OCI-LY7 (cell line): ENCODE measurements at regions not wholly inside any gene's neighbourhood (a gene's known extent, or its start where the extent isn't known, plus 50 kb on each side); places are given as distances from the start of the nearest gene placed in this dataset.

ENCODE experiments used
- CTCF ChIP-seq: fragments of 200-600 bp; sonication (generic); conservative IDR thresholded peaks from 2 replicates; pipeline ENCODE4 v1.5.1; 2014; ENCODE audit warnings: mild to moderate bottlenecking, antibody characterized with exemption, low read length, moderate library complexity, mixed read lengths
- EZH2phosphoT487 ChIP-seq: fragments of 200-600 bp; sonication (generic); IDR thresholded peaks from 2 replicates; pipeline ENCODE4 v1.6.1; 2018; ENCODE audit warnings: low read depth, borderline replicate concordance, mild to moderate bottlenecking, mixed run types, antibody characterized with exemption, low read length, moderate library complexity, mixed read lengths

- TF ChIP-seq CTCF (no peak), EZH2phosphoT487 (no peak)
Observed at GRCh38 chr19:27844261-27844660, 1368.7 kb downstream of the UQCRFS1 start.
